ENCODE measurements at regions not wholly inside any gene's neighbourhood (a gene's known extent, or its start where the extent isn't known, plus 50 kb on each side); places are given as distances from the start of the nearest gene placed in this dataset.

DNA sequence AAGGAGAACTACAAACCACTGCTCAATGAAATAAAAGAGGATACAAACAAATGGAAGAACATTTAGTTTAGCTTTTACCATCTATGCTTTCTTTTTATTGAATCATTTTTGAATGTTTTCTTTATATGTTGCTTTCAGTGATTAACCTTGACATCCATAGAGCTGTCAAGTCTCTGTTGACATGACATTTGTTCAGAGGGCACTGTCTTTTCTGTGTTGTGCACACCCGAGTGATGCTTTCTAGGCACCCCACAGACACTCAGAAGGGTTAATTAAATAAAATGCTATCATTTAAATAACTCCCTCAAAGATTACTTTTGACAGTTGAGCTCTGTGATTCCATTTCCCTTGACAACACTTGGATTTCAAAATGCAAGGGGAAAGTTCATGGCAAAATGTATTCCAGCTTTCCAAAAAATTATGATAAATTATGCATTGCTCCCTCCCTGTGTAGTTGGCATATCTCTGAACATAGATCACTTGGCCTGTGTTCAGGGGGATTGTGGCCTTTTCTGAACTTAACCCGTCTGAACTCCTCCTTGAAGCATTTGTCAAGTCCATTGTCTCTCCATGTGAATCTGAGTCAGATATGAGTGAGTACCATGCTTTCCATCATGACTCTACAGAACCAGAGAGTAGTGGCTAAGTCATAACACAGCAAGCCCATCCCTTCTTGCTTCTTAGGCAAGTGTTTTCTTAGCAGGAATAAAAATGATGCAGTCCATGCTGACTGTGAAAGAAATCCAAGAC lies 372.6 kb downstream of the RPRM start:
- DNase-seq (ENCODE audit: low read depth): no peak

DNA sequence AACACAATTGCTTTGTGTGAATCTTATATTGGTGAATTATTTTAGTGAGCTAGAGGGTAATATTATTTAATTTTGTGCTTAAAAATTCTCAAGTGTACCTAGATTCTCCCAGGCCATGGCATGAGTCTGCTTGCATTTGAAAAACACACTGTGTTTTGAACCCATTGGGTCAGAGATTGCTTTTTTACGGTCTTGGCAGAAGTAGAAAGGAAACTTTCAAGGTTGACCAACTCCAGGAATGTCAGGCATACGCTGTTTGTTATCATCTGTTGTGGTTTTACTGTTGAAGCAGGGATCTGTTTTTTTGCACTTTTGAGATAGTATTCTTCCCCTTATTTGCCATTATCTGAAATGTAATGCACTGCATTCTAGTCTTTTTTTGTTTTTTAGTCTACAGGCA lies 377.4 kb downstream of the RPRM start:
- no peak for DNase-seq (ENCODE audit: low read depth)

DNA sequence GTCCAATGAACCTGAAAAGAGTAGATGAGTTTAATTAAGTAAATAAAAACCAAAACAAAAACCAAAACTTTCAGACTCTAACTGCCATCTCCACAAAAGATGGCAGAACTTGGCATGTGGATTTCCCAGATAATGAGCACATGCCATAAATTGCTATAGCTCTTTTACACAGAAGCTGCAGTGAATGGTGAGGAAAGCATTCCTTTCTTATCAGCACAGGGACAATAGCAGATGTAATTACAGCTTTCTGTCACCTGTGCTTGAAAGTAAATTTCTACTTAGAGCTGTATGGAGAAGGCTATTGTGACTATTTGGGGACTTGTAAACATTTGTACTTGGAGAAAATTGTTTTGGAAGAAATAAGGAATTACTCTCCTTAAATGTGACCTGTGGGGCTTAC lies 378.4 kb downstream of the RPRM start:
- no peak for DNase-seq (ENCODE audit: low read depth)

DNA sequence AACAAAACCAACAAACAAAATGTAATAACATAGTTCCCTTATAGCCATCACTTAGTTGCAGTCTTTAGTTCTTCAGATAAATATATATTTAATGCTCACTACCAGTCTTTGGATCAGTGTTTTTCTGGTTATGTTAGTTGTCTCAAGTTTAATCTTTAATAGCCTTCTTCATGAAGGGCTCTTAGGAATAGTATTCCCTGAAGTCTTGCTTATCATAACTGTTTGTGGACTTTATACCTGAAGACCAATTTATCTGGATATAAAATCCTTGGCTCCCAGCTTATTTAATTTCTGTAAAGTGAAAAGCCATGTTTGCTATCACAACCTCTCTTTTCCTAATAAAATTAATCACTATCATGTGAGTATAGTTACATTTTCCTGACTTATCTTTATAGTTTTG lies 379.7 kb downstream of the ARL6IP6 start:
- no peak for DNase-seq (ENCODE audit: low read depth)

DNA sequence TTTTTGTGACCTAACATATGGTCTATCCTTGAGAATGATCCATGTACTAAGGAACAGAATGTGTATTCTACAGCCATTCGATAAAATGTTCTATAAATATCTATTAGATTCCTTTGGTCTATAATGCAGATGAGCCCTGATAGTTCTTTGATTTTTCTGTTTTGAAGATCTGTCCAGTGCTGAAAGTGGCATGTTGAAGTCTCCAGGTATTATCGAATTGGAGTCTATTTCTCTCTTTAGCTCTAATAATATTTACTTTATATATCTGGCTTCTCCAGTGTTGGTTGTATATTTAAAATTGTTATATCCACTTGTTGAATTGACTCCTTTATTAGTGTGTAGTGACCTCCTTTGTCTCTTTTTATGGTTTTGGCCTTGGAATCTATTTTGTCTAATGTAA lies 377.9 kb downstream of the ARL6IP6 start:
- DNase-seq (ENCODE audit: low read depth): no peak

DNA sequence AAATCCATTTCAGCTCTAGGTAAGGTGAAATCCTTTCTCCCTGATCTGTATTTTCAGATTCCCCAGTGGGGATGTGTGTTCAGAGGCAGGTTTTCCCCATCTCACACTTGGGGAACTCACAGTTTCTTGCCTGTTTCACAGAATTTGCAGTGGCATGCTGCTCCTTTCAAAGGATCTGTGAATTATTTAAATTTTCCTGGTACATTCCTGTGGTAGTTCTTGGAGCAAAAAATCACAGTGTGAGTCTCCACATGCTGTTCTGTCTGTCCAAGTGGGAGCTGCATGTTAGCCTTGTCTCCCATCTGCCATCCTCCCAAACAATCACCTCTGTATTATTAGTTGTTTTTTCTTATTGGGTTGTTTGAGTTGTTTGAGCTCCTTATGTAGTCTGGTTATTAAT lies 372.9 kb downstream of the ARL6IP6 start:
- DNase-seq (ENCODE audit: low read depth): no peak

DNA sequence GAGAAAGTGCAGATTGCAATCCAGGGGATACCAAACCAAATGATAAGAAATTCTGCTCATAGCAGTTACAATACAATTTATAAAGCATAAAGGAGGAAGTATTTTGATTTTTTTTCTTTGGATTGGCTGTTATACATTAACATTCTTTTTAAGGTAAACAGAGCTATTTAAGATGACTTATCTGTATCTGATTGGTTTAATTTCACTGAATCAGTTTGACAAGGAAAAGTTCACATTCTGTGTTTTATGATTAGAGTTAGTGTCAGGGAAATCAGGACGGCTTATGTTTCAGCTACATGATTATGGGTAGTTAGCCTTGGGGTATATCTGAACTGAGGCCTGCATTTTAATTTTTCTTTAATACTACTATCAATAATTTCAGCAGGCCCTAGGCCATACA lies 360.9 kb downstream of the ARL6IP6 start:
- no peak for DNase-seq (ENCODE audit: low read depth)

DNA sequence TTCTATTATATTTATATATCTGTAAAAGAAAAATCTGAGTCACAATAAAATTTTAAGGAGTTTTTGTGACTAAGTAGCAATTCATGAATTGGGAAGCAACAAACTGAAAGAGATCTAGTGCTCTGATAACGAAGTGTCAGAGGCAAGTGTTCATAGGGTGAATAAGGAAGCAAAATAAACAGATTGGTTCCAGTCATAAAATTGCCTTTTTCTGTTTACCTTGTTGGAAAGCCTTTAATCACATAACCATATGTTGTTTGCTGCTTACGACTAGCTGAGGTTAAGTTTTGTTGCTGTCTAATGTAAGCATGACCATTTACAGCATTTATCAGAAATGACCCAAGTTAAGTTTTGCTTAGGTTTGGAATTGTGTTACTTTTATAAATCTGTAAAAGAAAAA lies 358.9 kb downstream of the ARL6IP6 start:
- DNase-seq (ENCODE audit: low read depth): no peak

DNA sequence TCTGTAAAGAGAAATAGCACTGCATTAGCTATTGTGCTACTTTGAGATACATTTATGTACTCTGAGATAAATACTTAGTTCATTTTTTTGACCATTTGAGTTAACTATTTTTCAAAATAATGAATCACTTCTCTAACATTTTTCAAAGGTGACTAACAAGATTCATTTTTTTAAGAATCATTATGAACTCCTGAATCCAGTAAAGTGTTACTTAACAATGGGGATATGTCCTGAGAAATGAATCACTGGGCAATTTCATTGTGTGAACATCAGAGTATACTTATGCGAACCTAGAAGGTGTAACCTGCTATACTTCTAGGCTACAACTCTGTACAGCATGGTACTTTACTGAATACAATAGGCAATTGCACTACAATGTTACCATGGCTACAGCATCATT lies 355.8 kb downstream of the ARL6IP6 start:
- no peak for DNase-seq (ENCODE audit: low read depth)

DNA sequence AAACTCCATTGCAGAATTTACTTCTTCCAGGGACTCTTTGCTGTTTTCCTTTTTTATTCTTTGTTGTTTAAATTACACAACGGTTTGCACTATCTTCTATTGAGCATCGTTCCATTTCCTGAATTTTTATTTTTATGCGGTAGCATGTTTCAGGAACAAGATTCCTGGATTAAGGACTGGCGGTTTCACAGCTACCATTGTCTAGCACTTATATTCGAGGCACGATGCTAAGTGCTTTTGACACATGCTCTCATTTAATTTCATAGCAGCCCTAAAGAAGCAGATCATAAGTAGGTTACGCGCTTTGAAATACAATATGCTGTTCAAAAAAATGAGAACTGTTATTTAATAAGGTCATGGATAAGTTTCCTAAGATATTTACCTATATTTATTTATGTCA lies 354.4 kb downstream of the ARL6IP6 start:
- DNase-seq (ENCODE audit: low read depth): no peak

DNA sequence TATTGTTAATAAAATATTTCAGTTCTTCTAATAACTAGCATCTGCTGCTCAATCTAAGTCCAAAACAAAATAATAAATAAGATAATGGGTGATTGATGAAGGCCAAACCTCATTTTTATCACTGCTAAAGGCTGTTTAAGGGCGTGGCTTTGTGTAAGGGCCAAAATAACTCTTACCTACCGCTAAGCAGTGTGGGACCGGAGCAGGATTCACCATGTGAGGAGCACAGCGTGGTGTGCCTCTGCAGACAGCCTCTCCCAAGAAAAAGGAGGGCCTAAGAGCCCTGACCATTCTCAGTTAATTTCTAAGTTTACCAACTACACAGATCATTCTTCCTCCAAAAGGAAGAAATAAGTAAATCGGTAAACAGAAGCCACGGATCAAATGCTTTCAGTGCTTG lies 353.7 kb downstream of the ARL6IP6 start:
- DNase-seq (ENCODE audit: low read depth): no peak

DNA sequence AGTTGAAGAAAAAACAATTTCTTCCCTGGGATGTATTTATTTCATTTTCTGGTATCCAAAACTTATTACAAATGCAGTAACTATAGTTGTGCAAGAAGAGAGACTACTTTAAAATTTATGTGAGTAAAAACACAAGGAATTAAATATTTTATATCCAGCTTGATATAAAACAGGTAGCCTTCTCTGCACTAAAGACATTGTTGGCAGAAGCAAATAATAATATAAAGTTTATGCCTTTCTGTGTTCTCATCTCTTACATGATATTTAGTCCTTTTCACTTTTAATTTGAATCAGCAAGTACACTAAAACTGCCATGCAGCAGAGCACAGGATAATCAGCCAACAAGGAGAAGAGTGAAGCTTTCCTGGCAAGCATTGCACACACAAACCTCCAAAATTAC lies 352.7 kb downstream of the ARL6IP6 start:
- DNase-seq (ENCODE audit: low read depth): no peak

DNA sequence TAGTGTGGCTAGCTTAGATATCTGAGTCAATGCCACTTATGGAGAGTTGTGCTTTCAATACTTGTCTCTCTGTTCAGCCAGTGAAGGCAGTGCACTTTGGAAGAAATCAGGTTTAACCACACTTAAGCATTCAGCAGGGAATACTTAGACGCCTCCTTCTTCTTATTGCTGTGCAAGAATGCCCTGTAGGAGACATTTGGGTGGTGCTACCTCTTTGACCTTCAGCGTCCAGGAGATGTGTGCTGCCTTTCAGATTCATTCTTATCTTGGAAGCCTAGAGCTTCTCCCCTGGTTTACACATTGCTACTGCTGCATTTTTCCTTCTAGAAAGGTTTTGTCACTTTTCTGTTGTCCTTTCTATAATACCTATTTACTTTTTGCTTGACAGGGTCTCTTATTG lies 350.5 kb downstream of the ARL6IP6 start:
- no peak for DNase-seq (ENCODE audit: low read depth)

DNA sequence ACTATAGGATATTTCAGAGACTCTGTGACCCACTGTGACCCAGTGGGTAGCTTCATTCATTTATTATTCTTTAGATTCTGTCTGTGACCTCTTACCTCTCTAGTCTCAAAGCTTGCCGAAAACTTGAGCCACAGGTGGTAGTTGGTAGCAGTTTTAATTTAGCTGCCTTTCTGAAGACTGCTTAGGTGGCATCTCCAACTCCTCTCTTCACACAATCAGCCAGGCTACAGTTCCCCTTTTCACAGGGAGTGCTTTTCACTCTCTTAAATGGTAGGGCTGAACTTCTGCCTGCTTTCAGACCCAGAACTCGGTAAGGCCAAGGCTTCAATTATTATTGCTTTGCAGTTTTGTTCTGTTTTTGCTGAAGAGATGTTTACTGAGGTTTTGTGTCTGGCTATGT lies 349.6 kb downstream of the ARL6IP6 start:
- no peak for DNase-seq (ENCODE audit: low read depth)

DNA sequence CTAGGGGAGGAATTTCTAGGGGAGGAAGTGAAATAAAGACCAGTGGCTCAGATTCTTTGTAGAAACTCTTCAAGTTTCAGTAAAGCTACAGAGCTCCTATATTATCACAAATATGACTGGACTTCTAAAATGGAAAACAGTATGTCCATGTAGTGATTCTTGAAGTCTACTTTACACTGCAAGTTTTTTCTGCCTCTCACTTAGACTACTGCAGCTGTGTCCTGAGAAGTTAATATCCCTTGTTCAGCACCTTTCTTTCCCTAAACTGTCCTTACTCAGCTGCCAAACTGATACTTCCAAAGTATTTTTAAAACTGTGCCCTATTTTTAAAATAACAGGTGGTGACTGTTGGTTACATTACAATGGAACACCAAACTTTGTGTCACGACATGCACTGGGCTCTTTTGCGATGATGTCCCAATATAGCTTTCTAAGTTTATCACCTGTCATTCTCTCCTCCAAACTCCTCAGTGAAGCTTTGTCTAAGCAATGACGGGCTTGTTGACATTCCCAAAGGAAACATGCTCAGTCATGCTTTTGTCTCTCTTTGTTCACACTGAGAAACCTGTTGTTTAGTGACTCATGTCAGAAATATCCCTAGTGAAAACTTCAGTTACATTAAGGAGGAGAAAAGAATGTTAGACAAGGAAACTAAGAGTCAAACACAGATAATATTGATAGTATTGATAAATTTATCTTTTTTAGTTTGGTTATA lies 341.1 kb downstream of the ARL6IP6 start:
- no peak for DNase-seq (ENCODE audit: low read depth)

DNA sequence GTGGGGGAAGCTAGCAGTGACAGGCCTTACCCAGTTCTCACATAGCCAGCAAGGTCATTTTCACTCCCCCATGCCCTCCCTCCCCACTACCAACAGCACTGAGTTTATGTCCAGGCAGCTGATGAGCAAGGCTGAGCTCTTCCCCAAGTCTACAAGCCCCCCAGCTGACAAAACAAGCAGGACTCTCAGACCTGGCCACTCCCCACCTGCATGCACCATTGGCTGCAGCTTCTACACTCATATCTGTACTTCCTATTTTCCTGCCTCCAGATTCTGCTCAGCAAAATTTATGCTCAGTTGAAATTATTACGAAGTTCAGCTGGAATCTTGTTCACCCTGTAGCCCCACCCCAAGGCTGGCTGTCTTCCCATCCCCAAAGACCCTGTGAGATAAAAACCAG lies 339.3 kb downstream of the ARL6IP6 start:
- DNase-seq (ENCODE audit: low read depth): no peak

DNA sequence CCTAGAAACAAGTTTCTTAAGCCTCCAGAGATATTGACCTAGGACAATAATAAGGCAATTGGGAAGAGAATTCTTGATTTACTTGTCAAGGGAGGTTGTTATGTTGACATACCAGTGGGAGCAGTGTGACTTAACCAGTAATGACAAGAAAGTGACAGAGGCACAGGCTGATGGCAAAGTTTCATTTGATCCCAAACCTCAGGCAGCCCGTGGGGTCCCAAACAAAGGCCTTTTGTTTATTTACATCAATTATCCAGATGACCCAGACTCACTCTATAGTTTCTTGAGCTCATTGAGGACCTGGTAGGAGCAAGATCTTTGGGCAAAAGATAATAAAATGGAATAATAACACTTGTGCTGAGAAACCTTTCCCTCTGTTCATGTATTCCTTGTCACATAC lies 336.8 kb downstream of the ARL6IP6 start:
- no peak for DNase-seq (ENCODE audit: low read depth)

DNA sequence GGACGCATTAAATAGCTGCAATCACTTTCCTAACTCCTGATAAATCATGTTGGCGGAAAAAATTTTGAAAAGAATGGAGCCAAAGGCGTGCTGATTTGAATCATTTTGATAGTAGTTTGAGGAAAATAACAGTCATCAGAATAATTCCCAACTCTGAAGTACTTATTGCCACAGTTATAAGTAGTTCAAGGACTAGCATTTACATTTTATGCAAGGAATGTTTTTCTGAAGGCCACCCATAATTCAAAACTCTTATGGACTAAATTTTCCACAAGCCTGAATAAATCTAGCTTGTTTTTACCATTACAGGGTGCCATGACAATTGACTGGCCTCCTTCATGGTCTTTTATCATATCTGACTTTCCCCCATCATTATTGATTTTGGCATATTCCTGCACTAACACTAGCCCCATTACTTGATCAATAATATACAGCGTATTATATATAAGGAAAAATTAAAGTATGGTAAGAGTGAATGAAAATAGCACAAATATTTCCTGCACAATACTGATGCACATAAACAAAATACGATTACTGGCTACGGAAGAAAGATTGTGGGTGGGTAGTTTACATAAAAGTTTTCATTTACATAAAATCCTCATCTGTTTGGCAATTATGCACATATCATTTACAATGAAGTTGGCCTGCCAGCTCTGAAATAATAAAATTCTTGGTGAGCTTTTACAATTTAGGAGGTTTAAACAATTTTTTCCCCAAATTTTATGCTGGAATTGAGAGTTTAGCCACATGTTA lies 334.6 kb downstream of the ARL6IP6 start:
- no peak for DNase-seq (ENCODE audit: low read depth)

DNA sequence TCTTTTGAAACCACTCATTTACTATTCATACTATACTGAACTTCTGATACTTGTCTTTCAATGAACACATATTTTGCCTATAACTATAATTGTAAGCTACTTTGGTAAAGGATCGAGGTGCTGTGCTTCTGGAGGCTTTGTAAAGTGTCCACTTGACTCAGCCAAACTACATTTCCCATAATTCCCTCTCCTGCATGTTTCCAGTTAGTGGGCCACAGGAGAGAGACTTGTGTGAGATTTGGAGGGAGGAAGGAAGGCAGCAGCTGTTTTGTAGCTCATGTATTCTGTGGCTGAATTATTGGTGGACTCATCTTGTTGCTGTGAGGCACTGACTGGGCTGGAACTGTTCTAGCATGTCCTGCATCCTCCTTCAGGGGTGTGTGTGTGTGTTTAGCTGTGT lies 328.8 kb downstream of the ARL6IP6 start:
- DNase-seq (ENCODE audit: low read depth): no peak

DNA sequence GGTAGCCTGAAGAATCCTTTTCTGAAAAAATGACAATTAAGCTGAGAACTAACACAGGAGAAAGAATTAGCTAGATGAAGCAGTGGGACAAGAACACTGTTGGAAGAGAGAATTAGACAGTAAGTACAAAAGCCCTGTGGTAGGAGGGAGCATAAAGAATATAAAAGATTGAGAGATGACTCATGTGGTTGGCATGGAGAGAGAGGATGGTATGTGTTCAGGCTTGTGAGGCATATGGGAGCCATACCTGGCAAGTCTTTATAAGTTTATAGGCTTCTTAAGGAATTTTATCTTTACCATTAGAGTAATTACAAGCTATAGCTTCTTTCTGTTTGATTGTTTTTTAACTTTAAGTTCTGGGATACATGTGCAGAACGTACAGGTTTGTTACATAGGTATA lies 325.0 kb downstream of the ARL6IP6 start:
- DNase-seq (ENCODE audit: low read depth): no peak

DNA sequence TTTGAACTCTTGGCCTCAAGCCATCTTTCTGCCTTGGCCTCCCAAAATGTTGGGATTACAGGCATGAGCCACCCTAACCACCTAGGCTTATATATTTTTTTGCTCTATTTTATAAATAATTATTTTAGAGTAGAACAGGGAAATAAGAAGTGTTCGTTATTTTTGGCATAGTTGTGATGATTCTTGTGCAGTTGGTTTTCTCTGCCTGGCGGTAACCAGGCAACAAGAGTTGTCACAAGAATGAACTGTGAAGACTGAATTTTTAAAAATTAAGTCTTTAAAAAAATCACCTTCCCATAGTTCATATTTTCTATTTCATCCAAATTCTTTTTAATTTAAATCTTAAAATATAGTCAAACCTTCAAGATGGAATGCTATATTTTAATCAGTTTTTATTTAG lies 310.2 kb downstream of the ARL6IP6 start:
- no peak for DNase-seq (ENCODE audit: low read depth)

DNA sequence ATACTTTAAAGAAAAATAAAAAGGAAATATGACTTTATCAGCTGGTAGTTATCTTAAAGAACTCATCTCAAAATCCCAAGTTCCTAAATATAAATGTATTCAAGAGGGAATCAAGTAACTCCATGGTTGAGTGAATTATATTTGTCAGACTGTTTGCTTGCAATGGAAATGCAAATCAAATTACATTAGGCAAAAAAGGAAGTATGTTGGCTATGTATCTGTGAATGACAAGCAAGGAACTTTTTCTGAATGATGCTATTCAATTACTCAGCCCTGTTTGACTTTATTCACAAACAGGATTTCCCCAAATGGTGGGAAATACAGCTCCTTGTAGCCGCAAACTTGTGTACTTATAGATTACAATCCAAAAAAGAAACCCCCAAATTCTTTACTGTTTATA lies 309.1 kb downstream of the ARL6IP6 start:
- no peak for DNase-seq (ENCODE audit: low read depth)

DNA sequence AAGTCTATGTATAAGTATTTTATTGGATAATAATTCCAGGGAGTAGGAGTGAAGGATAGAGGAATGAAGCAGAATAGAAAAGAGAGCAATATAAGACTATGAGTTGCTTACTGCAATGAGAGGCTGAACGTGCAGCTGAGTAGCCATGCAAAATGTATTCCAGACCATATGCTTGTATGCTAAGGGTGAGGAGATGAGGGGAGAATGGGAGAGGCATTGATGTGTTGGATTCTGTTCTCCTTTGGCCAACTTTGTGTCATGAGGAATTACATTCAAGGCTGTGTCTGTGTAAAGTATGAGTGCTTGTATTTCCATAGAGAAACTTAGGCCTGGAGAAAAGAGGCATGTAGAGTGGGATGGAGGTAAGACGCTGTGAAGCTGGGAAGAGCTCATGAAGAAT lies 301.8 kb downstream of the ARL6IP6 start:
- no peak for DNase-seq (ENCODE audit: low read depth)

All from forelimb muscle (tissue), 1 donor.